Activated CD4-positive, alpha-beta T cell treated with anti-CD3 and anti-CD28 coated beads, Interleukin-2, amount 50 U/mL, for 1 hour (primary cell): ENCODE measurements at regions not wholly inside any gene's neighbourhood (a gene's known extent, or its start where the extent isn't known, plus 50 kb on each side); places are given as distances from the start of the nearest gene placed in this dataset.
"Not testable (repeated sequence)": the region's sequence is repeated elsewhere in the genome, so short reads cannot be mapped to it uniquely, and the experiment has no call there.

Source experiments
- DNase-seq: peaks from one replicate; pipeline ENCODE4 v3.0.0-alpha.2; 2020

- DNase-seq: no peak
Measured at GRCh38 chr4:18511727-18512126, 490.2 kb upstream of the LCORL start.

- DNase-seq: no peak
Measured at GRCh38 chr4:18508786-18509185, 487.2 kb upstream of the LCORL start.

GRCh38 chr4:18480928-18481327 is 459.4 kb upstream of the LCORL start:
- no peak for DNase-seq

- DNase-seq: no peak
Measured at GRCh38 chr4:18480342-18480741, 458.8 kb upstream of the LCORL start.

- no peak for DNase-seq
Measured at GRCh38 chr4:18479825-18480224, 458.3 kb upstream of the LCORL start.

- DNase-seq: no peak
Measured at GRCh38 chr4:18463987-18464559, 442.5 kb upstream of the LCORL start.

GRCh38 chr4:18458465-18458864 is 436.9 kb upstream of the LCORL start:
- no peak for DNase-seq

- DNase-seq: no peak
Measured at GRCh38 chr4:18454349-18454748, 432.8 kb upstream of the LCORL start.

GRCh38 chr4:18445110-18445509 is 423.6 kb upstream of the LCORL start:
- no peak for DNase-seq

- DNase-seq: no peak
Measured at GRCh38 chr4:18444206-18444605, 422.7 kb upstream of the LCORL start.

- no peak for DNase-seq
Measured at GRCh38 chr4:18442957-18443356, 421.4 kb upstream of the LCORL start.

- no peak for DNase-seq
Measured at GRCh38 chr4:18441676-18442075, 420.1 kb upstream of the LCORL start.

GRCh38 chr4:18441203-18441590 is 419.6 kb upstream of the LCORL start:
- no peak for DNase-seq

- DNase-seq: no peak
Measured at GRCh38 chr4:18440527-18441202, 419.1 kb upstream of the LCORL start.

GRCh38 chr4:18439311-18439710 is 417.8 kb upstream of the LCORL start:
- DNase-seq: no peak

- no peak for DNase-seq
Measured at GRCh38 chr4:18435781-18436180, 414.2 kb upstream of the LCORL start.

GRCh38 chr4:18422685-18423084 is 401.1 kb upstream of the LCORL start:
- DNase-seq: no peak

- DNase-seq: no peak
Measured at GRCh38 chr4:18421519-18421918, 400.0 kb upstream of the LCORL start.

- no peak for DNase-seq
Measured at GRCh38 chr4:18419780-18420179, 398.2 kb upstream of the LCORL start.

GRCh38 chr4:18418195-18418898 is 396.8 kb upstream of the LCORL start:
- DNase-seq: not testable (repeated sequence)

GRCh38 chr4:18417651-18418050 is 396.1 kb upstream of the LCORL start:
- DNase-seq: not testable (repeated sequence)

- no peak for DNase-seq
Measured at GRCh38 chr4:18406264-18406663, 384.7 kb upstream of the LCORL start.

- DNase-seq: no peak
Measured at GRCh38 chr4:18405054-18405453, 383.5 kb upstream of the LCORL start.

- DNase-seq: no peak
Measured at GRCh38 chr4:18404642-18405041, 383.1 kb upstream of the LCORL start.
